Sigmoid colon (tissue), 6 donors: ENCODE measurements at regions not wholly inside any gene's neighbourhood (a gene's known extent, or its start where the extent isn't known, plus 50 kb on each side); places are given as distances from the start of the nearest gene placed in this dataset.

Experiments
- DNase-seq: peaks from one replicate; pipeline ENCODE4 v3.0.0-alpha.2; 2019
- H3K27ac ChIP-seq, 4 donors: fragments of 200-600 bp; sonication (generic); one replicate each; pipeline ENCODE4 v1.5.1; 2016 to 2019; ENCODE audit warnings: mild to moderate bottlenecking in 1 of 4
- H3K27me3 ChIP-seq, 3 donors: fragments of 200-600 bp; sonication (generic); one replicate each; pipeline ENCODE4 v1.5.1; 2019; ENCODE audit warnings: mild to moderate bottlenecking in 1 of 3
- H3K36me3 ChIP-seq, 4 donors: fragments of 200-600 bp; sonication (generic); one replicate each; pipeline ENCODE4 v1.5.1; 2016 to 2019
- H3K4me1 ChIP-seq, 4 donors: fragments of 200-600 bp; sonication (generic); one replicate each; pipeline ENCODE4 v1.5.1; 2017 to 2019
- H3K4me3 ChIP-seq, 4 donors: fragments of 200-600 bp; sonication (generic); one replicate each; pipeline ENCODE4 v1.5.1; 2017 to 2019; ENCODE audit warnings: mild to moderate bottlenecking in 2 of 4, moderate library complexity in 1 of 4
- H3K9me3 ChIP-seq, 4 donors: fragments of 200-600 bp in 3 of 4; sonication (generic) in 3 of 4; one replicate each; pipeline versions ENCODE4 v1.5.1 to v1.6.1; 2013 to 2019
- CTCF ChIP-seq, 4 experiments: fragments of 450-650 bp in 3 of 4; fragments of 200-600 bp in 1 of 4; IDR thresholded peaks; one replicate each; pipeline ENCODE4 v1.5.1; 2016 to 2019; ENCODE audit warnings: antibody characterized with exemption in 4 of 4, mild to moderate bottlenecking in 3 of 4, moderate library complexity in 2 of 4
- EP300 ChIP-seq, 4 donors: sonication (generic); formaldehyde crosslinking; IDR thresholded peaks; one replicate each; pipeline ENCODE4 v1.6.1; 2017; ENCODE audit warnings: antibody characterized with exemption in 4 of 4
- POLR2A ChIP-seq, 2 donors: fragments of 450-650 bp; IDR thresholded peaks; one replicate each; pipeline ENCODE4 v1.6.1; 2016; ENCODE audit warnings: antibody characterized with exemption in 2 of 2, mild to moderate bottlenecking in 2 of 2, moderate library complexity in 2 of 2
- POLR2AphosphoS5 ChIP-seq, 4 donors: sonication (generic); formaldehyde crosslinking; IDR thresholded peaks; one replicate each; pipeline ENCODE4 v1.6.1; 2017; ENCODE audit warnings: antibody characterized with exemption in 4 of 4
- WGBS, 2 donors: extraction: QIAGEN DNeasy Blood & Tissue Kit; methylation state at CpG; one replicate each; pipeline ENCODE4 v1.1.7; 2013; 5-methylcytosine and 5-hydroxymethylcytosine counted together
- intact Hi-C: fragments of 100-400 bp; cut with DNase I; formaldehyde crosslinking; loops from one replicate; pipeline ENCODE4 v1.15.1; 2023
- donor health status: healthy with polysubstance abuse.
- donor health status: healthy.

GRCh38 chr1:195934817-195935553, 673.3 kb downstream of the KCNT2 start:
- Histone ChIP-seq H3K27ac (no peak overlapping the region), H3K4me3 (no peak overlapping the region), H3K9me3 (no peaks in the 10 kb centered on the region), H3K36me3 (no peaks in the 10 kb centered on the region), H3K4me1 (no peaks in the 10 kb centered on the region), H3K27me3 (no peaks in the 10 kb centered on the region)
- WGBS, 2 donors, result 50 to 51% methylated on average over 10 of the region's 10 CpGs
- TF ChIP-seq CTCF (IDR thresholded peaks at IDR 0.05) (no peak), POLR2AphosphoS5 (IDR thresholded peaks at IDR 0.05) (no peak), POLR2A (IDR thresholded peaks at IDR 0.05) (no peak), EP300 (IDR thresholded peaks at IDR 0.05) (no peak)
- DNase-seq, result no peak
- intact Hi-C loops, result no loop called here

- intact Hi-C loops, result no loop called here
- no peak for TF ChIP-seq POLR2AphosphoS5 (IDR thresholded peaks at IDR 0.05)
- TF ChIP-seq EP300 (IDR thresholded peaks at IDR 0.05), result no peak
- TF ChIP-seq POLR2A (IDR thresholded peaks at IDR 0.05), result no peak
- TF ChIP-seq CTCF (IDR thresholded peaks at IDR 0.05), result no peak
- Histone ChIP-seq H3K4me3 (no peak overlapping the region), H3K4me1 (no peaks in the 10 kb centered on the region), H3K27me3 (no peaks in the 10 kb centered on the region), H3K9me3 (peaks cover 0 to 2% (median 0%) of the 10 kb centered on the region in 4 donors), H3K36me3 (no peaks in the 10 kb centered on the region), H3K27ac (no peak overlapping the region)
- WGBS, 2 donors, result 78 to 87% methylated on average over 1 of the region's 1 CpG
- DNase-seq, result no peak
These were observed 674.4 kb downstream of the KCNT2 start for GRCh38 chr1:195933835-195934234.

GRCh38 chr1:195915826-195916225, 692.4 kb downstream of the KCNT2 start:
- H3K27me3 ChIP-seq, result no peaks in the 10 kb centered on the region
- TF ChIP-seq POLR2A (IDR thresholded peaks at IDR 0.05), result no peak
- TF ChIP-seq CTCF (IDR thresholded peaks at IDR 0.05), result no peak
- 93 to 98% methylated on average over 1 of the region's 1 CpG for WGBS, 2 donors
- H3K4me1 ChIP-seq, result no peaks in the 10 kb centered on the region
- peaks cover 0 to 5% (median 2%) of the 10 kb centered on the region in 4 donors for H3K9me3 ChIP-seq
- no peaks in the 10 kb centered on the region for H3K36me3 ChIP-seq
- H3K27ac ChIP-seq, result no peak overlapping the region
- no peak for DNase-seq
- no peak overlapping the region for H3K4me3 ChIP-seq
- intact Hi-C loops, result no loop called here

GRCh38 chr1:195909061-195909460, 699.2 kb downstream of the KCNT2 start:
- no peak for TF ChIP-seq POLR2AphosphoS5 (IDR thresholded peaks at IDR 0.05)
- no peak for TF ChIP-seq POLR2A (IDR thresholded peaks at IDR 0.05)
- TF ChIP-seq CTCF (IDR thresholded peaks at IDR 0.05), result no peak
- TF ChIP-seq EP300 (IDR thresholded peaks at IDR 0.05), result no peak
- 85 to 90% methylated on average over 6 of the region's 6 CpGs for WGBS, 2 donors
- no peak for DNase-seq

GRCh38 chr1:195908121-195908520, 700.1 kb downstream of the KCNT2 start:
- no peak for DNase-seq
- Histone ChIP-seq H3K9me3 (no peaks in the 10 kb centered on the region), H3K27me3 (no peaks in the 10 kb centered on the region), H3K36me3 (no peaks in the 10 kb centered on the region), H3K4me1 (no peaks in the 10 kb centered on the region), H3K4me3 (no peak overlapping the region), H3K27ac (no peak overlapping the region)
- WGBS, 2 donors, result 75 to 77% methylated on average over 1 of the region's 1 CpG
- intact Hi-C loops, result no loop called here
- no peak for TF ChIP-seq EP300 (IDR thresholded peaks at IDR 0.05)
- no peak for TF ChIP-seq POLR2AphosphoS5 (IDR thresholded peaks at IDR 0.05)
- no peak for TF ChIP-seq POLR2A (IDR thresholded peaks at IDR 0.05)
- no peak for TF ChIP-seq CTCF (IDR thresholded peaks at IDR 0.05)

More at GRCh38 chr1:195909061-195909460, 699.2 kb downstream of the KCNT2 start:
- Histone ChIP-seq H3K27me3 (no peaks in the 10 kb centered on the region), H3K9me3 (no peaks in the 10 kb centered on the region), H3K36me3 (no peaks in the 10 kb centered on the region), H3K27ac (no peak overlapping the region), H3K4me3 (no peak overlapping the region), H3K4me1 (no peaks in the 10 kb centered on the region)
- intact Hi-C loops, result no loop called here
